Brain pericyte (primary cell): ENCODE measurements at regions not wholly inside any gene's neighbourhood (a gene's known extent, or its start where the extent isn't known, plus 50 kb on each side); places are given as distances from the start of the nearest gene placed in this dataset.
"Not testable (repeated sequence)": the region's sequence is repeated elsewhere in the genome, so short reads cannot be mapped to it uniquely, and the experiment has no call there.

Experiments
- DNase-seq: peaks from one replicate; pipeline ENCODE4 v3.0.0-alpha.2; 2012; ENCODE audit warnings: low read depth, low spot score

GRCh38 chr9:71364186-71364955, 242.9 kb upstream of the TRPM3 start:
- no peak for DNase-seq

GRCh38 chr9:71363286-71363961, 242.0 kb upstream of the TRPM3 start:
- no peak for DNase-seq

- no peak for DNase-seq
Observed at GRCh38 chr9:71361357-71361756, 239.9 kb upstream of the TRPM3 start.

GRCh38 chr9:71357346-71357745, 235.9 kb upstream of the TRPM3 start:
- no peak for DNase-seq

GRCh38 chr9:71355884-71356283, 234.5 kb upstream of the TRPM3 start:
- no peak for DNase-seq

GRCh38 chr9:71353720-71354119, 232.3 kb upstream of the TRPM3 start:
- DNase-seq: no peak

- no peak for DNase-seq
Observed at GRCh38 chr9:71352837-71353236, 231.4 kb upstream of the TRPM3 start.

- DNase-seq: no peak
Observed at GRCh38 chr9:71349218-71349617, 227.8 kb upstream of the TRPM3 start.

- no peak for DNase-seq
Observed at GRCh38 chr9:71333321-71333720, 211.9 kb upstream of the TRPM3 start.

- no peak for DNase-seq
Observed at GRCh38 chr9:71331603-71332002, 210.2 kb upstream of the TRPM3 start.

GRCh38 chr9:71329873-71330272, 208.5 kb upstream of the TRPM3 start:
- no peak for DNase-seq

- no peak for DNase-seq
Observed at GRCh38 chr9:71326360-71326759, 204.9 kb upstream of the TRPM3 start.

- DNase-seq: no peak
Observed at GRCh38 chr9:71323357-71323756, 201.9 kb upstream of the TRPM3 start.

- no peak for DNase-seq
Observed at GRCh38 chr9:71322311-71322710, 200.9 kb upstream of the TRPM3 start.

GRCh38 chr9:71308454-71308853, 187.0 kb upstream of the TRPM3 start:
- no peak for DNase-seq

GRCh38 chr9:71306134-71306533, 184.7 kb upstream of the TRPM3 start:
- no peak for DNase-seq

GRCh38 chr9:71303351-71303750, 181.9 kb upstream of the TRPM3 start:
- no peak for DNase-seq

GRCh38 chr9:71302776-71303175, 181.4 kb upstream of the TRPM3 start:
- no peak for DNase-seq

- no peak for DNase-seq
Observed at GRCh38 chr9:71295928-71296327, 174.5 kb upstream of the TRPM3 start.

- no peak for DNase-seq
Observed at GRCh38 chr9:71286146-71286545, 164.7 kb upstream of the TRPM3 start.

- peak; percentile 10 for DNase-seq
Observed at GRCh38 chr9:71285191-71285656, 163.8 kb upstream of the TRPM3 start.

GRCh38 chr9:71282116-71282515, 160.7 kb upstream of the TRPM3 start:
- DNase-seq: not testable (repeated sequence)

- no peak for DNase-seq
Observed at GRCh38 chr9:71279151-71279739, 157.8 kb upstream of the TRPM3 start.
